ENCODE measurements at regions not wholly inside any gene's neighbourhood (a gene's known extent, or its start where the extent isn't known, plus 50 kb on each side); places are given as distances from the start of the nearest gene placed in this dataset.

GRCh38 chr1:208767816-208768215 is 523.6 kb upstream of the PLXNA2 start:
- TF ChIP-seq CTCF (IDR thresholded peaks at IDR 0.05) (no peak), POLR2A (IDR thresholded peaks at IDR 0.05) (no peak)

Data from lower leg skin (tissue), 3 donors.